Ascending aorta (tissue), 2 donors: ENCODE measurements at regions not wholly inside any gene's neighbourhood (a gene's known extent, or its start where the extent isn't known, plus 50 kb on each side); places are given as distances from the start of the nearest gene placed in this dataset.

ENCODE experiments used
- DNase-seq, 2 donors: peaks; one replicate each; pipeline ENCODE4 v3.0.0-alpha.2; 2019; ENCODE audit warnings: low spot score in 2 of 2
- H3K27ac ChIP-seq, 2 donors: fragments of 200-600 bp; sonication (generic); one replicate each; pipeline ENCODE4 v1.5.1; 2016 to 2017; ENCODE audit warnings: mild to moderate bottlenecking in 1 of 2
- H3K27me3 ChIP-seq: fragments of 200-600 bp; sonication (generic); one replicate; pipeline ENCODE4 v1.5.1; 2017
- H3K36me3 ChIP-seq, 2 donors: fragments of 200-600 bp; sonication (generic); one replicate each; pipeline ENCODE4 v1.5.1; 2016
- H3K4me1 ChIP-seq, 2 donors: fragments of 200-600 bp; sonication (generic); one replicate each; pipeline ENCODE4 v1.5.1; 2016 to 2017; ENCODE audit warnings: mild to moderate bottlenecking in 1 of 2
- H3K4me3 ChIP-seq, 2 donors: fragments of 200-600 bp; sonication (generic); one replicate each; pipeline ENCODE4 v1.5.1; 2016 to 2017; ENCODE audit warnings: mild to moderate bottlenecking in 1 of 2
- H3K9me3 ChIP-seq, 2 donors: fragments of 200-600 bp; sonication (generic); one replicate each; pipeline ENCODE4 v1.5.1; 2016
- intact Hi-C: fragments of 100-400 bp; cut with DNase I; formaldehyde crosslinking; loops from one replicate; pipeline ENCODE4 v1.15.1; 2023
- TF ChIP-seq, protein P1 (sequence below), 3 experiments: fragments of 200-600 bp in 2 of 3; fragments of 450-650 bp in 1 of 3; sonication (generic) in 2 of 3; IDR thresholded peaks; one replicate each; pipeline ENCODE4 v1.5.1; 2016 to 2019; ENCODE audit warnings: antibody characterized with exemption in 3 of 3, mild to moderate bottlenecking in 1 of 3, moderate library complexity in 1 of 3

- no peaks in the 10 kb centered on the region for H3K9me3 ChIP-seq
- TF ChIP-seq, protein P1, sequence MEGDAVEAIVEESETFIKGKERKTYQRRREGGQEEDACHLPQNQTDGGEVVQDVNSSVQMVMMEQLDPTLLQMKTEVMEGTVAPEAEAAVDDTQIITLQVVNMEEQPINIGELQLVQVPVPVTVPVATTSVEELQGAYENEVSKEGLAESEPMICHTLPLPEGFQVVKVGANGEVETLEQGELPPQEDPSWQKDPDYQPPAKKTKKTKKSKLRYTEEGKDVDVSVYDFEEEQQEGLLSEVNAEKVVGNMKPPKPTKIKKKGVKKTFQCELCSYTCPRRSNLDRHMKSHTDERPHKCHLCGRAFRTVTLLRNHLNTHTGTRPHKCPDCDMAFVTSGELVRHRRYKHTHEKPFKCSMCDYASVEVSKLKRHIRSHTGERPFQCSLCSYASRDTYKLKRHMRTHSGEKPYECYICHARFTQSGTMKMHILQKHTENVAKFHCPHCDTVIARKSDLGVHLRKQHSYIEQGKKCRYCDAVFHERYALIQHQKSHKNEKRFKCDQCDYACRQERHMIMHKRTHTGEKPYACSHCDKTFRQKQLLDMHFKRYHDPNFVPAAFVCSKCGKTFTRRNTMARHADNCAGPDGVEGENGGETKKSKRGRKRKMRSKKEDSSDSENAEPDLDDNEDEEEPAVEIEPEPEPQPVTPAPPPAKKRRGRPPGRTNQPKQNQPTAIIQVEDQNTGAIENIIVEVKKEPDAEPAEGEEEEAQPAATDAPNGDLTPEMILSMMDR (IDR thresholded peaks at IDR 0.05): no peak
- no peak overlapping the region for H3K27ac ChIP-seq
- no peaks in the 10 kb centered on the region for H3K27me3 ChIP-seq
- no peaks in the 10 kb centered on the region for H3K36me3 ChIP-seq
- H3K4me1 ChIP-seq: no peaks in the 10 kb centered on the region
- intact Hi-C loops: no loop called here
- H3K4me3 ChIP-seq: no peak overlapping the region
- DNase-seq: no peak
These were observed 356.1 kb downstream of the SS18 start for GRCh38 chr18:25734336-25734735.

- intact Hi-C loops: no loop called here
- Histone ChIP-seq H3K36me3 (no peaks in the 10 kb centered on the region), H3K27ac (no peak overlapping the region), H3K4me3 (no peak overlapping the region), H3K27me3 (no peaks in the 10 kb centered on the region), H3K4me1 (no peaks in the 10 kb centered on the region), H3K9me3 (no peaks in the 10 kb centered on the region)
- TF ChIP-seq, protein P1 (IDR thresholded peaks at IDR 0.05): no peak
- DNase-seq: no peak
These were observed 357.6 kb downstream of the SS18 start for GRCh38 chr18:25732862-25733261.

DNA sequence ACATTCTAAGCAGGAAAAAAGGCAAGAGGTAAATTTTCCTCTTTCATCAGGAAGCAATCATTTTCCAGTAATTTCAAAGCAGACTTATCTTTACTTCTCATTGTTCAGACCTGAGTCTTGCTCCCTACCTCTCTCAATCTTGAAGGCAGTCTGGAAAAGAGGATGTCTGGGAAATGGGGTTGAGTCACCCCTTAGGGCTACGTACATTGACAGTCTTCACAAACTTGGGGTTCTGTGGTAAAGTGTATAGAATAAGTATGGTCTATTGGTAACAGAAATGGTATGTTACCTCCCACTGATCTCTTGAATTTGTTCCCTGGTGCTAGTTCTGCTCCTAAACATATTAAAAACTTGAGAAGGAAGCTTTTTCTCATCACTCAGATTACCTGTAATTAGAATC is 361.3 kb downstream of the SS18 start:
- Histone ChIP-seq H3K27me3 (no peaks in the 10 kb centered on the region), H3K4me1 (no peaks in the 10 kb centered on the region), H3K4me3 (no peak overlapping the region), H3K36me3 (no peaks in the 10 kb centered on the region), H3K9me3 (no peaks in the 10 kb centered on the region), H3K27ac (no peak overlapping the region)
- no peak for DNase-seq
- TF ChIP-seq, protein P1 (IDR thresholded peaks at IDR 0.05): no peak
- intact Hi-C loops: no loop called here

GRCh38 chr18:25727281-25727985 is 363.0 kb downstream of the SS18 start:
- intact Hi-C loops: no loop called here
- H3K4me1 ChIP-seq: no peaks in the 10 kb centered on the region
- H3K9me3 ChIP-seq: no peaks in the 10 kb centered on the region
- TF ChIP-seq, protein P1 (IDR thresholded peaks at IDR 0.05): no peak
- no peaks in the 10 kb centered on the region for H3K36me3 ChIP-seq
- DNase-seq: no peak
- no peak overlapping the region for H3K27ac ChIP-seq
- no peak overlapping the region for H3K4me3 ChIP-seq
- no peaks in the 10 kb centered on the region for H3K27me3 ChIP-seq

DNA sequence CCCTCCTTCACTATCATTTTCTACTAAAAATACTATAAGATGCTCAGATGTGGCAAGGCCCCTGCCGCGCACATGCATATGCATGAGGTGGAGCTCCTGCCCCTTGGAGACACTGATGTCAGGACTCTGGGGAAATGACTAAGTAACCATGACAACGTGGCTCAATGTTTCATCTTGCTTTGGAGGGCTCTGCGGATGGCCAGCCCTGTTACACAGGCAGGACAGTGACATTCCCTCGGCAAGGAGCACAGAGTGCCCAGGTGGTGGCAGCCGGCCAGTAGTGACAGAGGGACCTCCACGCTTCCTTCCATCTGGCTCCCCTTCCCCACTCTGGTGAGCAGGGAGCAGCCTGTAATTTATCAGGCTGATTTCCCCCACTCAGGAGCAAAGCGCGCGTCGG is 364.1 kb downstream of the SS18 start:
- intact Hi-C loops: no loop called here
- Histone ChIP-seq H3K36me3 (no peaks in the 10 kb centered on the region), H3K27ac (no peak overlapping the region), H3K4me1 (no peaks in the 10 kb centered on the region), H3K9me3 (no peaks in the 10 kb centered on the region), H3K4me3 (no peak overlapping the region), H3K27me3 (no peaks in the 10 kb centered on the region)
- DNase-seq: no peak
- TF ChIP-seq, protein P1 (IDR thresholded peaks at IDR 0.05): no peak

- Histone ChIP-seq H3K9me3 (no peaks in the 10 kb centered on the region), H3K27ac (no peak overlapping the region), H3K27me3 (no peaks in the 10 kb centered on the region), H3K36me3 (no peaks in the 10 kb centered on the region), H3K4me1 (no peaks in the 10 kb centered on the region), H3K4me3 (no peak overlapping the region)
- DNase-seq: no peak
- TF ChIP-seq, protein P1 (IDR thresholded peaks at IDR 0.05): no peak
- intact Hi-C loops: no loop called here
These were observed 364.9 kb downstream of the SS18 start for GRCh38 chr18:25725501-25725900.
